HCT116 (cell line): ENCODE measurements at regions not wholly inside any gene's neighbourhood (a gene's known extent, or its start where the extent isn't known, plus 50 kb on each side); places are given as distances from the start of the nearest gene placed in this dataset.

Experiments
- ATAC-seq: fragments of 200-7000 bp; cut with Tn5 transposase; 2 replicates; pipeline ENCODE4 v1.9.1; 2020; ENCODE audit warnings: mild to moderate bottlenecking, moderate library complexity
- BruUV-seq: library from RNA; stranded (reverse); fragments of 400-500 nt; replicated peaks from 2 replicates; lab custom pipeline; 2021; lab: Mats Ljungman, UMichigan
- CTCF ChIA-PET: fragments of 300-600 bp; sonication (Branson Sonifier 250); formaldehyde crosslinking; loops from one replicate; lab custom pipeline; 2021; ENCODE audit warnings: antibody characterized with exemption; lab: Charles Lee
- POLR2A ChIA-PET: fragments of 300-600, 350-600 bp; sonication (Branson Sonifier 250); formaldehyde crosslinking; loops from one replicate; lab custom pipeline; 2021; ENCODE audit warnings: antibody characterized with exemption; lab: Charles Lee
- RAD21 ChIA-PET, 2 experiments: fragments of 300-600 bp; sonication (Branson Sonifier 250); formaldehyde crosslinking; loops; one replicate each; lab custom pipeline; 2023; ENCODE audit warnings: low total read pairs in 2 of 2; ENCODE audit not compliant: uncharacterized antibody in 2 of 2, unreplicated experiment in 2 of 2, low non-redundant PET in 1 of 2; lab: Charles Lee
- DNase-seq: peaks from one replicate; pipeline ENCODE4 v3.0.0-alpha.2; 2010; ENCODE audit warnings: low read depth, low spot score
- H2AFZ ChIP-seq: fragments of 200-600 bp; shearing (Covaris generic), sonication (generic); 2 replicates; pipeline ENCODE4 v1.6.1; 2017; ENCODE audit warnings: low read depth, mixed run types, mixed read lengths, antibody characterized with exemption, low read length; ENCODE audit not compliant: poor library complexity, severe bottlenecking
- H3K27ac ChIP-seq: 2 replicates; pipeline ENCODE4 v1.5.1; 2012; ENCODE audit warnings: low read depth, low read length
- H3K27me3 ChIP-seq: fragments of 200-600 bp; sonication (generic); 2 replicates; pipeline ENCODE4 v1.6.1; 2016; ENCODE audit warnings: mixed run types, low read length, mixed read lengths; ENCODE audit not compliant: insufficient read depth
- H3K36me3 ChIP-seq, 2 experiments: fragments of 200-500 bp in 1 of 2; fragments of 200-600 bp in 1 of 2; sonication (Bioruptor generic) in 1 of 2; sonication (generic) in 1 of 2; 2 replicates each; pipeline versions ENCODE4 v1.5.1 to v1.6.1; 2014 to 2016; ENCODE audit warnings: low read length in 2 of 2, inconsistent platforms in 1 of 2, mixed read lengths in 1 of 2, mixed run types in 1 of 2; ENCODE audit not compliant: insufficient read depth in 2 of 2, control insufficient read depth in 1 of 2
- H3K4me1 ChIP-seq, 2 experiments: fragments of 200-600 bp in 1 of 2; sonication (generic) in 1 of 2; 2 replicates each; pipeline versions ENCODE4 v1.5.1 to v1.6.1; 2012 to 2017; ENCODE audit warnings: low read length in 2 of 2, inconsistent platforms in 1 of 2, mild to moderate bottlenecking in 1 of 2, mixed read lengths in 1 of 2, mixed run types in 1 of 2, moderate library complexity in 1 of 2; ENCODE audit not compliant: insufficient read depth in 2 of 2, control insufficient read depth in 1 of 2
- H3K4me2 ChIP-seq: fragments of 200-600 bp; sonication (generic); 2 replicates; pipeline ENCODE4 v1.6.1; 2017; ENCODE audit warnings: mixed run types, low read length, mixed read lengths
- H3K4me3 ChIP-seq, 2 experiments: fragments of 200-600 bp in 1 of 2; sonication (generic) in 1 of 2; replicated peaks in 1 of 2; 2 replicates each; pipeline ENCODE4 v1.5.1; 2011 to 2016; ENCODE audit warnings: low read length in 2 of 2, control low read depth in 1 of 2, low read depth in 1 of 2, mild to moderate bottlenecking in 1 of 2, mixed read lengths in 1 of 2, mixed run types in 1 of 2
- H3K79me2 ChIP-seq: fragments of 200-600 bp; sonication (generic); 2 replicates; pipeline ENCODE4 v1.6.1; 2017; ENCODE audit warnings: mild to moderate bottlenecking, mixed run types, low read length, moderate library complexity, mixed read lengths; ENCODE audit not compliant: insufficient read depth
- H3K9ac ChIP-seq: fragments of 200-600 bp; sonication (generic); 2 replicates; pipeline ENCODE4 v1.6.1; 2016; ENCODE audit warnings: low read length, mixed read lengths
- H3K9me2 ChIP-seq: fragments of 200-600 bp; sonication (generic), shearing (Covaris generic); 2 replicates; pipeline ENCODE4 v1.6.1; 2017; ENCODE audit warnings: mixed run types, mild to moderate bottlenecking, moderate library complexity; ENCODE audit not compliant: insufficient read depth
- H3K9me3 ChIP-seq, 2 experiments: fragments of 200-500 bp in 1 of 2; fragments of 200-600 bp in 1 of 2; sonication (Bioruptor generic) in 1 of 2; sonication (generic) in 1 of 2; 2 replicates each; pipeline ENCODE4 v1.6.1; 2014 to 2017; ENCODE audit warnings: low read length in 2 of 2, mixed read lengths in 2 of 2, inconsistent platforms in 1 of 2, low read depth in 1 of 2, mild to moderate bottlenecking in 1 of 2, mixed run types in 1 of 2, moderate library complexity in 1 of 2; ENCODE audit not compliant: control insufficient read depth in 1 of 2, insufficient read depth in 1 of 2
- H4K20me1 ChIP-seq: fragments of 200-600 bp; sonication (generic), shearing (Covaris generic); 2 replicates; pipeline ENCODE4 v1.6.1; 2017; ENCODE audit warnings: mixed run types, mild to moderate bottlenecking, moderate library complexity; ENCODE audit not compliant: insufficient read depth
- CBX3 ChIP-seq: IDR thresholded peaks from 2 replicates; pipeline ENCODE4 v1.6.1; 2012; ENCODE audit warnings: low read depth
- CEBPB ChIP-seq: IDR thresholded peaks from 2 replicates; pipeline ENCODE4 v1.6.1; 2012; ENCODE audit warnings: low read depth
- CTCF ChIP-seq, 3 experiments: fragments of 200-600 bp in 1 of 3; sonication (generic) in 1 of 3; IDR thresholded peaks in 2 of 3; conservative IDR thresholded peaks in 1 of 3; 2 replicates each; pipeline ENCODE4 v1.5.1; 2012 to 2017; ENCODE audit warnings: low read depth in 2 of 3, low read length in 2 of 3, antibody characterized with exemption in 1 of 3, borderline replicate concordance in 1 of 3, control low read depth in 1 of 3, mild to moderate bottlenecking in 1 of 3, mixed read lengths in 1 of 3, mixed run types in 1 of 3, moderate library complexity in 1 of 3; ENCODE audit not compliant: insufficient read depth in 1 of 3
- EGR1 ChIP-seq: IDR thresholded peaks from 2 replicates; pipeline ENCODE4 v1.6.1; 2012; ENCODE audit warnings: low read depth
- ELF1 ChIP-seq: IDR thresholded peaks from 2 replicates; pipeline ENCODE4 v1.6.1; 2012; ENCODE audit warnings: low read depth, borderline replicate concordance
- EZH2 ChIP-seq: fragments of 200-600 bp; sonication (generic); IDR thresholded peaks from 2 replicates; pipeline ENCODE4 v1.6.1; 2017; ENCODE audit warnings: antibody characterized with exemption, mixed run types
- EZH2phosphoT487 ChIP-seq: fragments of 200-600 bp; IDR thresholded peaks from 2 replicates; pipeline ENCODE4 v1.6.1; 2018; ENCODE audit warnings: antibody characterized with exemption, borderline replicate concordance
- FOSL1 ChIP-seq: IDR thresholded peaks from 2 replicates; pipeline ENCODE4 v1.6.1; 2012; ENCODE audit warnings: low read depth
- JUND ChIP-seq: IDR thresholded peaks from 2 replicates; pipeline ENCODE4 v1.6.1; 2012
- MAX ChIP-seq: IDR thresholded peaks from 2 replicates; pipeline ENCODE4 v1.6.1; 2012
- POLR2A ChIP-seq: IDR thresholded peaks from 2 replicates; pipeline ENCODE4 v1.7.0; 2011; ENCODE audit warnings: borderline replicate concordance; ENCODE audit not compliant: insufficient read depth, insufficient read length; ENCODE audit errors: extremely low read depth
- POLR2AphosphoS5 ChIP-seq: IDR thresholded peaks from 2 replicates; pipeline ENCODE4 v1.6.1; 2011; ENCODE audit warnings: mild to moderate bottlenecking, low read depth, low read length, moderate library complexity
- RAD21 ChIP-seq: IDR thresholded peaks from 2 replicates; pipeline ENCODE4 v1.6.1; 2012; ENCODE audit warnings: low read depth, mild to moderate bottlenecking
- SIN3A ChIP-seq: IDR thresholded peaks from 2 replicates; pipeline ENCODE4 v1.6.1; 2012; ENCODE audit warnings: low read depth
- SP1 ChIP-seq: IDR thresholded peaks from 2 replicates; pipeline ENCODE4 v1.6.1; 2012; ENCODE audit warnings: low read depth
- SRF ChIP-seq: IDR thresholded peaks from 2 replicates; pipeline ENCODE4 v1.6.1; 2012; ENCODE audit warnings: low read depth
- TCF7L2 ChIP-seq: IDR thresholded peaks from 2 replicates; pipeline ENCODE4 v1.7.0; 2011; ENCODE audit warnings: borderline replicate concordance, inconsistent platforms; ENCODE audit not compliant: insufficient read depth, insufficient read length; ENCODE audit errors: extremely low read depth
- YY1 ChIP-seq: IDR thresholded peaks from 2 replicates; pipeline ENCODE4 v1.6.1; 2011; ENCODE audit warnings: low read length, low read depth, moderate library complexity, mild to moderate bottlenecking; ENCODE audit not compliant: insufficient replicate concordance; ENCODE audit errors: extremely low read depth
- ZBTB33 ChIP-seq: IDR thresholded peaks from 2 replicates; pipeline ENCODE4 v1.6.1; 2011; ENCODE audit warnings: mild to moderate bottlenecking, low read length, moderate library complexity; ENCODE audit not compliant: insufficient replicate concordance; ENCODE audit errors: extremely low read depth
- ZNF274 ChIP-seq: fragments of 200-500 bp; sonication (Bioruptor generic); IDR thresholded peaks from 2 replicates; pipeline ENCODE4 v1.6.1; 2014; ENCODE audit warnings: mild to moderate bottlenecking, low read depth, low read length, inconsistent platforms
- intact Hi-C: fragments of 100-400 bp; cut with micrococcal nuclease; formaldehyde crosslinking; loops from 2 replicates; pipeline ENCODE4 v1.10.0; 2022

- TF ChIP-seq EGR1, result no peak
- no peak for TF ChIP-seq ZNF274
- 0 out of 2 replicates have a peak, but pooled peaks have one; percentile 21 for TF ChIP-seq CBX3
- no peak for TF ChIP-seq POLR2A
- peak; percentile 35; the same call in 1 of the 2 replicates for TF ChIP-seq SP1
- no peak for TF ChIP-seq SIN3A
- 0 out of 2 replicates have a peak, but pooled peaks have one; percentile 38 for TF ChIP-seq SRF
- no peak for TF ChIP-seq CTCF (IDR thresholded peaks at IDR 0.05 in 2 of 3, conservative IDR thresholded peaks at IDR 0.05 in 1 of 3; ENCODE audit: borderline replicate concordance in 1 of 3, insufficient read depth in 1 of 3, low read depth in 2 of 3, low read length in 2 of 3)
- TF ChIP-seq JUND, result peak; percentile 52
- peak; percentile 41; the same call in 1 of the 2 replicates for TF ChIP-seq CEBPB
- peak; percentile 64 for TF ChIP-seq FOSL1
- TF ChIP-seq TCF7L2, result no peak
- no peak for TF ChIP-seq EZH2
- TF ChIP-seq YY1, result no peak
- no peak for TF ChIP-seq RAD21
- TF ChIP-seq ELF1, result no peak
- TF ChIP-seq EZH2phosphoT487, result no peak
- TF ChIP-seq ZBTB33, result no peak
- TF ChIP-seq MAX, result no peak
- TF ChIP-seq POLR2AphosphoS5, result no peak
- ChIA-PET POLR2A (no interaction called here), CTCF (no interaction called here), RAD21 (no interaction called here)
- Histone ChIP-seq H2AFZ (peak overlapping the region; percentile 97), H3K9ac (peak overlapping the region; percentile 2; the same call in 1 of the 2 replicates), H3K79me2 (no peaks in the 10 kb centered on the region), H3K4me3 (peak overlapping the region in 1 of 2 experiments; percentile 28; a peak in 2 of 4 replicates), H3K36me3 (no peaks in the 10 kb centered on the region), H4K20me1 (no peaks in the 10 kb centered on the region), H3K27ac (peak overlapping the region; percentile 14; the same call in 1 of the 2 replicates), H3K9me3 (no peaks in the 10 kb centered on the region), H3K4me1 (peaks cover 0 to 18% of the 10 kb centered on the region in 2 experiments; a peak in 2 of 4 replicates), H3K4me2 (peak overlapping the region; percentile 64), H3K9me2 (no peaks in the 10 kb centered on the region), H3K27me3 (no peaks in the 10 kb centered on the region)
- peak; percentile 73 for ATAC-seq
- intact Hi-C loops, result no loop called here
- DNase-seq, result peak; percentile 42
- no TSS peak for BruUV-seq
These were observed 648.7 kb upstream of the CCDC54 start for GRCh38 chr3:106728315-106729098.
